ENCODE measurements at regions not wholly inside any gene's neighbourhood (a gene's known extent, or its start where the extent isn't known, plus 50 kb on each side); places are given as distances from the start of the nearest gene placed in this dataset.
"Not testable (repeated sequence)": the region's sequence is repeated elsewhere in the genome, so short reads cannot be mapped to it uniquely, and the experiment has no call there.

GRCh38 chr19:27709496-27709895, 1503.5 kb downstream of the UQCRFS1 start:
- Histone ChIP-seq H3K36me3 (ENCODE audit: control insufficient read depth, insufficient read depth, low read length) (no peaks in the 10 kb centered on the region), H3K27me3 (ENCODE audit: control insufficient read depth, insufficient read depth, low read length) (no peaks in the 10 kb centered on the region), H3K4me3 (ENCODE audit: low read depth, low read length) (no peak overlapping the region)
- FAIRE-seq (no peak), DNase-seq (ENCODE audit: low read depth) (no peak)
- no peak for TF ChIP-seq CTCF (IDR thresholded peaks at IDR 0.05; ENCODE audit: insufficient read depth, low read length, severe bottlenecking)

GRCh38 chr19:27708986-27709385, 1504.0 kb downstream of the UQCRFS1 start:
- not testable (repeated sequence) for H3K27me3 ChIP-seq (ENCODE audit: control insufficient read depth, insufficient read depth, low read length); FAIRE-seq; DNase-seq (ENCODE audit: low read depth); H3K36me3 ChIP-seq (ENCODE audit: control insufficient read depth, insufficient read depth, low read length); H3K4me3 ChIP-seq (ENCODE audit: low read depth, low read length)

- H3K36me3 ChIP-seq (ENCODE audit: control insufficient read depth, insufficient read depth, low read length); FAIRE-seq; H3K4me3 ChIP-seq (ENCODE audit: low read depth, low read length); H3K27me3 ChIP-seq (ENCODE audit: control insufficient read depth, insufficient read depth, low read length): not testable (repeated sequence)
- peak; percentile 94 for DNase-seq (ENCODE audit: low read depth)
Measured at GRCh38 chr19:27707026-27707425, 1505.9 kb downstream of the UQCRFS1 start.

GRCh38 chr19:27705896-27706295, 1507.1 kb downstream of the UQCRFS1 start:
- DNase-seq (ENCODE audit: low read depth) (no peak), FAIRE-seq (no peak)

GRCh38 chr19:27694361-27695055, 1518.4 kb downstream of the UQCRFS1 start:
- Histone ChIP-seq H3K4me3 (ENCODE audit: low read depth, low read length) (no peak overlapping the region), H3K36me3 (ENCODE audit: control insufficient read depth, insufficient read depth, low read length) (no peaks in the 10 kb centered on the region), H3K27me3 (ENCODE audit: control insufficient read depth, insufficient read depth, low read length) (no peaks in the 10 kb centered on the region)
- no peak for DNase-seq (ENCODE audit: low read depth)
- FAIRE-seq: no peak
- no peak for TF ChIP-seq CTCF (IDR thresholded peaks at IDR 0.05; ENCODE audit: insufficient read depth, low read length, severe bottlenecking)

More at GRCh38 chr19:27705896-27706295, 1507.1 kb downstream of the UQCRFS1 start:
- H3K36me3 ChIP-seq (ENCODE audit: control insufficient read depth, insufficient read depth, low read length): no peaks in the 10 kb centered on the region
- H3K27me3 ChIP-seq (ENCODE audit: control insufficient read depth, insufficient read depth, low read length): no peaks in the 10 kb centered on the region
- no peak overlapping the region for H3K4me3 ChIP-seq (ENCODE audit: low read depth, low read length)
- TF ChIP-seq CTCF (IDR thresholded peaks at IDR 0.05; ENCODE audit: insufficient read depth, low read length, severe bottlenecking): no peak

GRCh38 chr19:27691991-27692390, 1521.0 kb downstream of the UQCRFS1 start:
- DNase-seq (ENCODE audit: low read depth): no peak
- FAIRE-seq: no peak
- no peak for TF ChIP-seq CTCF (IDR thresholded peaks at IDR 0.05; ENCODE audit: insufficient read depth, low read length, severe bottlenecking)
- H3K27me3 ChIP-seq (ENCODE audit: control insufficient read depth, insufficient read depth, low read length): no peaks in the 10 kb centered on the region
- no peak overlapping the region for H3K4me3 ChIP-seq (ENCODE audit: low read depth, low read length)
- no peaks in the 10 kb centered on the region for H3K36me3 ChIP-seq (ENCODE audit: control insufficient read depth, insufficient read depth, low read length)

GRCh38 chr19:27689734-27690241, 1523.2 kb downstream of the UQCRFS1 start:
- no peak overlapping the region for H3K4me3 ChIP-seq (ENCODE audit: low read depth, low read length)
- no peak for FAIRE-seq
- no peak for DNase-seq (ENCODE audit: low read depth)
- no peak for TF ChIP-seq CTCF (IDR thresholded peaks at IDR 0.05; ENCODE audit: insufficient read depth, low read length, severe bottlenecking)
- H3K27me3 ChIP-seq (ENCODE audit: control insufficient read depth, insufficient read depth, low read length): no peaks in the 10 kb centered on the region
- H3K36me3 ChIP-seq (ENCODE audit: control insufficient read depth, insufficient read depth, low read length): no peaks in the 10 kb centered on the region

Measured in bronchial epithelial cell (primary cell).